ENCODE measurements at regions not wholly inside any gene's neighbourhood (a gene's known extent, or its start where the extent isn't known, plus 50 kb on each side); places are given as distances from the start of the nearest gene placed in this dataset.

DNA sequence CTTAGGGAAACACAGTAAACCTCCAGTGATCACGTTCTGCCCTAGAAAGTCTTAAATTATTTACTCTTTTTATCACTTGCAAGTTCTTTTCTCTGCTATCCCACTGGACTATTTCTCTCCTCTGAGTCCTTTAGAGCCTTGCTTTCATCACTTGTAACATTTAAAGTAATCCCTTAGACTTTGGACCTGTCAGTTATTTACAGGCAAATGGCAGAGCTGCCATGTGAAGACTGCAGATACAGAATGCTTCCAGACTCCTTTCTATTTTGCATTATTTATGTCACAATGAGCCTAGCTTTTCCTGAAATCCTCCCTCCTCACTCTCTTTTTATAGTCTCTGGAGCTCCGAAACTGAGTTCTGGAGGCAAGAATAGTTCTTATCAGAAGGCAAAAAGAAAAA is 325.6 kb upstream of the TRIB2 start:
- DNase-seq (ENCODE audit: low read depth) = no peak
- H3K4me3 ChIP-seq (ENCODE audit: low read depth, low read length) = no peak overlapping the region
- TF ChIP-seq CTCF (conservative IDR thresholded peaks at IDR 0.05; ENCODE audit: low read depth, low read length) = no peak

- DNase-seq (ENCODE audit: low read depth) = no peak
- no peak overlapping the region for H3K4me3 ChIP-seq (ENCODE audit: low read depth, low read length)
- TF ChIP-seq CTCF (conservative IDR thresholded peaks at IDR 0.05; ENCODE audit: low read depth, low read length) = no peak
These were observed 320.0 kb upstream of the TRIB2 start for GRCh38 chr2:12396699-12397098.

DNA sequence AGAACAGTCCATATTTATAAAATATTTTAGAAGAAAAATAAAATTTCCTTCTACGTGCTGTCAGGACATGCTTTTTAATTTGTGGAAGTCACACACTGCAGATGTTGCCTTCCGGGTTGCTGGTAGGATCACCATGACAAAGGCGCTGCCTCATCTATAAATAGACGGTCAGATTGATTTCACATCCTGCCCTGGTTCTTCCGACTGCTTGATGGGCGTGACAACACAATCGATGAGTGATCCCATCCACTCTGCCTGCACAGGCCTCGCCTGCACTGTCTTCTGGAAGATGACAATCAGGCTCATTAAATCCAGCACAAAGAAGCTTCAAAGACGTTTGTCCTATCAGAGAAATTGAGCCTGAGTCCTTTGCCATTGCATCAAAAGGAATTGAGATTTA is 318.9 kb upstream of the TRIB2 start:
- H3K4me3 ChIP-seq (ENCODE audit: low read depth, low read length) = no peak overlapping the region
- DNase-seq (ENCODE audit: low read depth) = no peak
- no peak for TF ChIP-seq CTCF (conservative IDR thresholded peaks at IDR 0.05; ENCODE audit: low read depth, low read length)

DNA sequence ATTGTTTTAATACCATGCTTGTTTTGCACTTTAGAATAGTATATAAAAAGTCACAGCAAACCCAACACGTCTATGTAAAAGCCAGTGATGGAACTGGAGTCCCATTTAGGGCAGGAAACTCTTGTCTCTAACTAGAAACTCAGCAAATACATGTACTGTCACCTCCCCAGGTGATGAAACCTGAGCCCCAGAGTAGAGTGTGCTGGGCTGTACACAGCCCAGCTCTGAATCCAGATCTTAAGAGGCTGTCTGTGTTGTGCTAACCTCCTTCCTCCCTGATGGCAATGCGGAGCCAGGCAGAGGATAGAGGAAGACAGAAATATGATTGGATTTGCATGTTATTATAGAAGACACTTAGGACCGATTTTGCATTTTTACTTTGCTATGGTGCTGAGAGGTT is 317.5 kb upstream of the TRIB2 start:
- H3K4me3 ChIP-seq (ENCODE audit: low read depth, low read length) = no peak overlapping the region
- TF ChIP-seq CTCF (conservative IDR thresholded peaks at IDR 0.05; ENCODE audit: low read depth, low read length) = no peak
- no peak for DNase-seq (ENCODE audit: low read depth)

GRCh38 chr2:12400543-12400942 is 316.2 kb upstream of the TRIB2 start:
- no peak for TF ChIP-seq CTCF (conservative IDR thresholded peaks at IDR 0.05; ENCODE audit: low read depth, low read length)
- no peak overlapping the region for H3K4me3 ChIP-seq (ENCODE audit: low read depth, low read length)
- DNase-seq (ENCODE audit: low read depth) = no peak

DNA sequence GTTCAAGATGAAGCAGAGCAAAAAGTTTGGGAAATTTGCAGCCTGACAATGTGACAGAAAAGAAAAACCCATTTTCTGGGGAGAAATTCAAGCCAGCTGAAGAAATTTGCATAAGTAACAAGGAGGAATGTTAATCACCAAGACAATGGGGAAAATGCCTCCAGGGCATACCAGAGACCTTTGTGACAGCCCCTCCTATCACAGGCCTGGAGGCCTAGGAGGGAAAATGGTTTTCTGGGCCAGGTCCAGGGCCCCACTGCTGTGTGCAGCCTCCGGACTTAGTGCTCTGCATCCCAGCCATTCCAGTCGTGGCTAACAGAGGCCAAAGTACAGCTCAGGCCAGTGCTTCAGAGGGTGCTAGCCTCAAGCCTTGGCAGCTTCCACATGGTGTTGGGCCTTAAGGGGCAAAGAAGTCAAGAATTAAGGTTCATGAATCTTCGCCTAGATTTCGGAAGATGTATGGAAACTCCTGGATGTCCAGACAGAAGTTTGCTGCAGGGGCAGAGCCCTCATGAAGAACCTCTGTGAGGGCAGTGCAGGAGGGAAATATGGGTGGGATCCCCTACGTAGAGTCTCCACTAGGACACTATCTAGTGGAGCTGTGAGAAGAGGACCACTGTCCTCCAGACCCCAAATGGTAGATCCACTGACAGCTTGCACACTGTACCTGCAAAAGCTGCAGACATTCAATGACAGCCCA is 314.1 kb upstream of the TRIB2 start:
- H3K4me3 ChIP-seq (ENCODE audit: low read depth, low read length) = no peak overlapping the region
- no peak for TF ChIP-seq CTCF (conservative IDR thresholded peaks at IDR 0.05; ENCODE audit: low read depth, low read length)
- no peak for DNase-seq (ENCODE audit: low read depth)

DNA sequence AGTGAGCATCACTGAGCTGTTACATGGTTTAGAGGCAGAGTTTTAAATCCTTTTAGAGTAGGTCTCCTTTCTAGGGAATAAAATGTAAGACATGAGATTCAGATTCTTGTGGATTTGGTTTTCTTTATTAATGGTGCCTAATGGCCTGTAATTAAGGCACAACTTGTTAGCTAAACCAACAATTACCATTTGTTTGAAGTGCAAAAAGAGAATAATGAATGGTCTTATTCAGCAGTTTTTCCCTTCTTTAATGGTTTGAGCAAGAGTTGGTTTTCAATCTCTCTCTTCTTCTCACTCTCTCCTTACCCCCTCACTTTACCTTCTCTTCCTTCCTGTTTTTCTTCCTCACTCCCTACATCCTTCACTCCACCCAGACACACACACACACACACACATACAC is 312.2 kb upstream of the TRIB2 start:
- H3K4me3 ChIP-seq (ENCODE audit: low read depth, low read length) = no peak overlapping the region
- DNase-seq (ENCODE audit: low read depth) = no peak
- no peak for TF ChIP-seq CTCF (conservative IDR thresholded peaks at IDR 0.05; ENCODE audit: low read depth, low read length)

Measured in choroid plexus epithelial cell (primary cell).